GM13976 (cell line): ENCODE measurements at regions not wholly inside any gene's neighbourhood (a gene's known extent, or its start where the extent isn't known, plus 50 kb on each side); places are given as distances from the start of the nearest gene placed in this dataset.
"Not testable (repeated sequence)": the region's sequence is repeated elsewhere in the genome, so short reads cannot be mapped to it uniquely, and the experiment has no call there.

Source experiments
- DNase-seq: peaks from one replicate; pipeline ENCODE4 v3.0.0; 2012; ENCODE audit warnings: low spot score
- in situ Hi-C: fragments of 300-500 bp; cut with MboI; formaldehyde crosslinking; loops from one replicate; pipeline ENCODE4 v1.12.0; 2022; ENCODE audit warnings: low sequenced_read_pairs, mixed read lengths, inconsistent platforms; ENCODE audit not compliant: unreplicated experiment
- TF ChIP-seq, protein P1 (sequence below): IDR thresholded peaks from 2 replicates; pipeline ENCODE4 v1.5.1; 2012; ENCODE audit warnings: borderline replicate concordance, mild to moderate bottlenecking; ENCODE audit not compliant: insufficient read depth; ENCODE audit errors: extremely low read depth, missing control alignments, control extremely low read depth

DNA sequence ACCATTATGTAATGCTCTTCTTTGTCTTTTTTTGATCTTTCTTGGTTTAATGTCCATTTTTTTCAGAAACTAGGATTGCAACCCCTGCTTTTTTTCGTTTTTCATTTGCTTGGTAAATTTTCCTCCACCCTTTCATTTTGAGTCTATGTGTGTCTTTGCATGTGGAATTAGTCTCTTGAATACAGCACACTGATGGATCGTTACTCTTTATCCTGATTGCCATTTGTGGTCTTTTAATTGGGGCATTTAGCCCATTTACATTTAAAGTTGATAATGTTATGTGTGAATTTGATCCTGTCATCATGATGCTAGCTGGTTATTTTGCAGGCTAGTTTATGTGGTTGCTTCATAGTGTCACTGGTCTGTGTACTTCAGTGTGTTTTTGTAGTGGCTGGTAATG, 75.6 kb upstream of the ETV3 start:
- TF ChIP-seq, protein P1, sequence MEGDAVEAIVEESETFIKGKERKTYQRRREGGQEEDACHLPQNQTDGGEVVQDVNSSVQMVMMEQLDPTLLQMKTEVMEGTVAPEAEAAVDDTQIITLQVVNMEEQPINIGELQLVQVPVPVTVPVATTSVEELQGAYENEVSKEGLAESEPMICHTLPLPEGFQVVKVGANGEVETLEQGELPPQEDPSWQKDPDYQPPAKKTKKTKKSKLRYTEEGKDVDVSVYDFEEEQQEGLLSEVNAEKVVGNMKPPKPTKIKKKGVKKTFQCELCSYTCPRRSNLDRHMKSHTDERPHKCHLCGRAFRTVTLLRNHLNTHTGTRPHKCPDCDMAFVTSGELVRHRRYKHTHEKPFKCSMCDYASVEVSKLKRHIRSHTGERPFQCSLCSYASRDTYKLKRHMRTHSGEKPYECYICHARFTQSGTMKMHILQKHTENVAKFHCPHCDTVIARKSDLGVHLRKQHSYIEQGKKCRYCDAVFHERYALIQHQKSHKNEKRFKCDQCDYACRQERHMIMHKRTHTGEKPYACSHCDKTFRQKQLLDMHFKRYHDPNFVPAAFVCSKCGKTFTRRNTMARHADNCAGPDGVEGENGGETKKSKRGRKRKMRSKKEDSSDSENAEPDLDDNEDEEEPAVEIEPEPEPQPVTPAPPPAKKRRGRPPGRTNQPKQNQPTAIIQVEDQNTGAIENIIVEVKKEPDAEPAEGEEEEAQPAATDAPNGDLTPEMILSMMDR: no peak
- in situ Hi-C loops: no loop called here
- no peak for DNase-seq

GRCh38 chr1:157209514-157209913, 71.3 kb upstream of the ETV3 start:
- in situ Hi-C loops: loop anchor here (10.0 kb wide), 1 partner anchor 155 kb away; no protein-coding TSS in a partner anchor
- TF ChIP-seq, protein P1: no peak
- DNase-seq: no peak

- in situ Hi-C loops: loop anchor here (10.0 kb wide), 1 partner anchor 159 kb away; no protein-coding TSS in a partner anchor
- DNase-seq: not testable (repeated sequence)
These were observed 67.8 kb upstream of the ETV3 start for GRCh38 chr1:157205982-157206381.

GRCh38 chr1:157203166-157203565, 65.0 kb upstream of the ETV3 start:
- no peak for DNase-seq
- in situ Hi-C loops: loop anchor here (10.0 kb wide), 1 partner anchor 162 kb away; no protein-coding TSS in a partner anchor
- TF ChIP-seq, protein P1: no peak

DNA sequence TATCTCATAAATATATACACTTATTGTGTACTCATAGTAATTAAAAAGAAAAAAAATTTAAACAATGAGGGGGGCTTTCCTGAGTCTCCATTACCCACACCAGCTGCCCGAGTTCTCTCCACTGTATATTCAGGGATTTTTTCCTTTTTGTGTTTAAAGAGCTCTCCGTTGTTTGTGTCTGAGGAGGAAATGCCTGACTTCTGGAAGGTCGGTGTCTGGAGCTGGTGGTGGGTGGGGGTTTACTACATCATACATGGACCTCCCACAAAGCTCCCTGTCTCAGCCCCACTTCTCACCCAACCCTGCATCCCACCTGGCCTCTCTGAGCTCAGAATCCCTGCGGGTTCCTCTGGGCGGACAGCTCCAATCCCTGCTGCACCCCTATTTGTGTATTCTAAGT, 64.1 kb upstream of the ETV3 start:
- no peak for DNase-seq
- TF ChIP-seq, protein P1: no peak
- in situ Hi-C loops: loop anchor here (10.0 kb wide), 1 partner anchor 162 kb away; no protein-coding TSS in a partner anchor

DNA sequence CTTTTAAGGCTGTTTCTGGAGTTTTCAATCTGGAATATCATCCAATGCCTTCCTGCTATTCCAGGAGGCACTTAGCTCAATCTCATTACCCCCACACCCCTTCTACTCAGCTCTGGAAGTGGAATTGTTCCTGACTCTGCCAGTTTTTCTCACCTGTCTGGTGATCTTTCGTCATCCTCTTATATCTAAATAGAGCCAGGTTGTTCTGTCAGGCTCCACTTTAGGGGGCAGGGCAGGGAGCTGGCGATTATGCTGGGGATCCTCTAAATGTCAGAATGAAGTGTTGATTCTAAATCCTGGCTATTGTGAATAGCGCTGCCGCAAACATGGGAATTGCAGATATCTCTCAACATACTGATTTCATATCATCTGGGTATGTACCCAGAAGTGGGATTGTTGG, 63.6 kb upstream of the ETV3 start:
- in situ Hi-C loops: loop anchor here (10.0 kb wide), 1 partner anchor 163 kb away; no protein-coding TSS in a partner anchor
- TF ChIP-seq, protein P1: no peak
- DNase-seq: no peak

- in situ Hi-C loops: loop anchor here (10.0 kb wide), 1 partner anchor 164 kb away; no protein-coding TSS in a partner anchor
- DNase-seq: no peak
- TF ChIP-seq, protein P1: no peak
These were observed 62.3 kb upstream of the ETV3 start for GRCh38 chr1:157200451-157200850.
